NT2/D1 (cell line): ENCODE measurements at regions not wholly inside any gene's neighbourhood (a gene's known extent, or its start where the extent isn't known, plus 50 kb on each side); places are given as distances from the start of the nearest gene placed in this dataset.

Experiments used
- DNase-seq: peaks from one replicate; pipeline ENCODE4 v3.0.0-alpha.2; 2011; ENCODE audit warnings: low read depth, low spot score
- H3K27me3 ChIP-seq: 2 replicates; pipeline ENCODE4 v1.6.0; 2011; ENCODE audit warnings: mild to moderate bottlenecking; ENCODE audit not compliant: insufficient read length, insufficient read depth
- H3K36me3 ChIP-seq: 2 replicates; pipeline ENCODE4 v1.6.1; 2011; ENCODE audit warnings: mild to moderate bottlenecking, low read length, mixed read lengths; ENCODE audit not compliant: insufficient read depth, insufficient read length
- H3K4me1 ChIP-seq: 2 replicates; pipeline ENCODE4 v1.5.1; 2011; ENCODE audit not compliant: insufficient read depth, insufficient read length
- H3K4me3 ChIP-seq: 2 replicates; pipeline ENCODE4 v1.5.1; 2011; ENCODE audit warnings: low read depth; ENCODE audit not compliant: insufficient read length
- H3K9ac ChIP-seq: 2 replicates; pipeline ENCODE4 v1.6.0; 2011; ENCODE audit warnings: low read depth; ENCODE audit not compliant: insufficient read length
- H3K9me3 ChIP-seq: 2 replicates; pipeline ENCODE4 v1.5.1; 2011; ENCODE audit warnings: mild to moderate bottlenecking, low read length; ENCODE audit not compliant: insufficient read depth
- SUZ12 ChIP-seq: IDR thresholded peaks from 2 replicates; pipeline ENCODE4 v1.6.1; 2011; ENCODE audit not compliant: insufficient read length, insufficient read depth; ENCODE audit errors: extremely low read depth
- YY1 ChIP-seq: IDR thresholded peaks from 2 replicates; pipeline ENCODE4 v1.6.1; 2011; ENCODE audit not compliant: insufficient read length, insufficient read depth
- ZNF274 ChIP-seq: IDR thresholded peaks from 2 replicates; pipeline ENCODE4 v1.6.1; 2011; ENCODE audit warnings: mild to moderate bottlenecking, low read depth, low read length

DNA sequence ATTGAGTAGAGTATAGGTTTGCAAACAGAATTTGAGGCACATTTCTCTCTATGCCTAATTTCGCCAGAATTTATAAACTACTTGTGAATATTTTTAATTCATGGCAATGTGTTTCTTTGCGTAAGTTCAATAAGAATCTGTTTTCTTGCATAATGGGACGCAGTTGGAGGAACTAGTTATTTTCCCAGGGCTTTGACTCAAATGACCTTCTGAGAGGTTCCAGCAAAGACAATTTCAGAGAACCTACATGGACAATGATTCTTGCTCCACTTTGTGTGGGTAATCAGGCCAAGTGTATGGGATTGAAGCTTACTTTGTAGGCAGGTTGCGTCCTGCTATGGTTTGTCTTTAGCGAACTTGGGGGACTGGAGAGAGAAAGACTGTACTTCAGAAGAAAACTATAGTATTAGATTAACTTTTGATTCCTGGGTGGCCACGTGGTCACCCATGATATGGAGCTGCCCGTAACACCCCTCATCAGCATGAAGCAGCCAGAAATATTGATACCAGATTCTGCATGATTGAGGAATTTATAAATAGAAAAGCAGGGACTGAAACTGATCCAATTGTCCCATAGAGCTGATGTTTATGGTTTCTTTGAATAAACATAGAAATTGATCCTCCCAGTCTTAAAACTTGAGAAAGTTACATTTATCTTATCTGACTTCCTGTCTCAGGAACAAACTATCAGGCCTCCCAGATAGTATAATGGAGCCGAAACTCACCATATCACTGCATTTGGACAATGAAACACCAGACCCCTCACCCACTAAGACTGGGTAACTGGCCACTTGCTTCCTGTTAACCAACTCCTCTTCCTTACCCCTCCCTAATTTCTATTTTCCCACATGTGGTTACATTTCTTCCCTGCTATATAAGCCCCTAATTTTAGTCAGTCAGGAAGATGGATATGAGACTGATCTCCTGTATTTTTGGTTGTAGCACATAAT lies 815.3 kb upstream of the HS6ST1 start:
- Histone ChIP-seq H3K9me3 (peaks cover 13% of the 10 kb centered on the region; the same call in 1 of the 2 replicates), H3K9ac (no peak overlapping the region), H3K4me3 (no peak overlapping the region), H3K27me3 (no peaks in the 10 kb centered on the region), H3K4me1 (no peaks in the 10 kb centered on the region), H3K36me3 (no peaks in the 10 kb centered on the region)
- TF ChIP-seq ZNF274 (no peak), SUZ12 (no peak), YY1 (no peak)
- DNase-seq = no peak

GRCh38 chr2:129135017-129135416 lies 816.3 kb upstream of the HS6ST1 start:
- no peak for TF ChIP-seq YY1
- no peak for TF ChIP-seq SUZ12
- no peak for TF ChIP-seq ZNF274
- H3K27me3 ChIP-seq = no peaks in the 10 kb centered on the region
- no peaks in the 10 kb centered on the region for H3K4me1 ChIP-seq
- H3K9me3 ChIP-seq = peaks cover 13% of the 10 kb centered on the region; the same call in 1 of the 2 replicates
- H3K9ac ChIP-seq = no peak overlapping the region
- H3K4me3 ChIP-seq = no peak overlapping the region
- H3K36me3 ChIP-seq = no peaks in the 10 kb centered on the region
- no peak for DNase-seq

GRCh38 chr2:129139380-129139779 lies 820.7 kb upstream of the HS6ST1 start:
- H3K4me3 ChIP-seq = no peak overlapping the region
- DNase-seq = no peak

GRCh38 chr2:129142465-129142864 lies 823.8 kb upstream of the HS6ST1 start:
- Histone ChIP-seq H3K9me3 (peaks cover 5% of the 10 kb centered on the region; the same call in 1 of the 2 replicates), H3K27me3 (no peaks in the 10 kb centered on the region)

More at GRCh38 chr2:129139380-129139779, 820.7 kb upstream of the HS6ST1 start:
- no peak for TF ChIP-seq SUZ12
- no peak for TF ChIP-seq YY1
- no peak for TF ChIP-seq ZNF274
- H3K27me3 ChIP-seq = no peaks in the 10 kb centered on the region
- H3K9me3 ChIP-seq = peaks cover 5% of the 10 kb centered on the region; the same call in 1 of the 2 replicates
- no peaks in the 10 kb centered on the region for H3K36me3 ChIP-seq
- no peaks in the 10 kb centered on the region for H3K4me1 ChIP-seq
- no peak overlapping the region for H3K9ac ChIP-seq

DNA sequence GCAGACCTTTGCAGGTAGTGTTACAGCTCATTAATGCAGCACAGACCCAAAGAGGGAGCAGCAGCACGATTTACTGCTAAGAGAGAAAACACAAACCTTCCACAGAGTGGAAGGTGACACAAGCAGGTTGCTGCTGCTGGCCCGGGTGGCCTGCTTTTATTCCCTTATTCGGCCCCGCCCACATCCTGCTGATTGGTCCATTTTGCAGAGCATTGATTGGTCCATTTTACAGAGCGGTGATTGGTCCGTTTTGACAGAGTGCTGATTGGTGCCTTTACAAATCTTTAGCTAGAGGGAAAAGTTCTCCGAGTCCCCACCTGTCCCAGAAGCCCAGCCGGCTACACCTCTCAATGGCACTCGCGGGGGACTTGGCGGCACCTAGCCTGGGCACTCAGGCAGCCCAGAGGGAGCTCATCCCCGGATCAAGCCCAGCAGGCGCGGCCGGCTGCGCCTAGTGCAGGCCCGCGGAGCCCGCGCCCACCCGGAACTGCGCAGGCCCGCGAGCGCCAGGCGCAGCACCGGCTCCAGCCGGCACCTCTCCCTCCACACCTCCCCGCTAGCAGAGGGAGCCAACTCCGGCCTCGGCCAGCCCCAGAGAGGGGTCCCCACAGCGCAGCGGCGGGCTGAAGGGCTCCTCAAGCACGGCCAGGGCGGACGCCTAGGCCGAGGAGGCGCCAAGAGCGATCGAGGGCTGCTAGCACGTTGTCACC lies 825.6 kb upstream of the HS6ST1 start:
- Histone ChIP-seq H3K4me1 (no peaks in the 10 kb centered on the region), H3K9me3 (peaks cover 12% of the 10 kb centered on the region), H3K4me3 (no peak overlapping the region), H3K9ac (no peak overlapping the region), H3K27me3 (no peaks in the 10 kb centered on the region), H3K36me3 (no peaks in the 10 kb centered on the region)
- TF ChIP-seq SUZ12 (no peak), YY1 (no peak), ZNF274 (no peak)
- no peak for DNase-seq

More at GRCh38 chr2:129142465-129142864, 823.8 kb upstream of the HS6ST1 start:
- Histone ChIP-seq H3K4me3 (no peak overlapping the region), H3K9ac (no peak overlapping the region), H3K36me3 (no peaks in the 10 kb centered on the region), H3K4me1 (no peaks in the 10 kb centered on the region)
- TF ChIP-seq ZNF274 = no peak
- TF ChIP-seq SUZ12 = no peak
- no peak for TF ChIP-seq YY1
- no peak for DNase-seq

GRCh38 chr2:129152514-129152913 lies 827.0 kb upstream of the RAB6C start:
- Histone ChIP-seq H3K9me3 (peaks cover 20% of the 10 kb centered on the region), H3K36me3 (no peaks in the 10 kb centered on the region), H3K4me3 (no peak overlapping the region), H3K9ac (no peak overlapping the region), H3K27me3 (no peaks in the 10 kb centered on the region), H3K4me1 (peaks cover 5% of the 10 kb centered on the region)
- DNase-seq = no peak
- TF ChIP-seq ZNF274 = no peak
- TF ChIP-seq YY1 = no peak
- TF ChIP-seq SUZ12 = no peak

DNA sequence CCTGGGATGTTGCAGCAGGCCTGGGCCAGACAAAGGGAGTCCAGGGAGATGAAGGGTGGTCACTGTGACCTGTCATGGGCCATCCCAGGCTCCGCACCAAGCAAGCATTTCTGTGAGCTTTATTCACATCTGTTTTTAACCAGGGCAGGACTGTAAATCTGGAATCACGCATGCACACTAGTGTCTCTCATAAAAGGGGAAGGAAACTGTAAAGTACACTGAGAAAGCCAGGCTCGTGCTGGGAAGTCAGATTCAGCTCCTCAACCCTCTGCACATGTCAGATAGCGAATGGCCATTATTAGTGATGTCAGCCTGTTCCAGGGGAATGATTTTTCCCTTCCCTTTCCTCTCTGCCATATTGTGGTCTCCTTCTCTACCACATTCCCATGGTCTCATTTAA lies 818.6 kb upstream of the RAB6C start:
- no peak for DNase-seq
- Histone ChIP-seq H3K36me3 (no peaks in the 10 kb centered on the region), H3K9ac (no peak overlapping the region), H3K4me1 (no peaks in the 10 kb centered on the region), H3K4me3 (no peak overlapping the region), H3K27me3 (no peaks in the 10 kb centered on the region), H3K9me3 (no peaks in the 10 kb centered on the region)
- TF ChIP-seq ZNF274 (no peak), YY1 (no peak), SUZ12 (no peak)
